Activated CD8-positive, alpha-beta T cell treated with anti-CD3 and anti-CD28 coated beads, Interleukin-2, amount 10 ng/mL, durations not matched to agents 7 days and 5 days (primary cell): ENCODE measurements at regions not wholly inside any gene's neighbourhood (a gene's known extent, or its start where the extent isn't known, plus 50 kb on each side); places are given as distances from the start of the nearest gene placed in this dataset.

ENCODE experiments used
- ATAC-seq: fragments of 150-1000 bp; cut with Tn5 transposase; one replicate; pipeline ENCODE4 v1.10.0; 2021; ENCODE audit warnings: moderate library complexity
- CTCF ChIA-PET: fragments of 350-600 bp; sonication (Branson Sonifier 250); formaldehyde crosslinking; loops from one replicate; lab custom pipeline; 2021; ENCODE audit warnings: antibody characterized with exemption; lab: Charles Lee
- POLR2A ChIA-PET: fragments of 350-600 bp; sonication (Branson Sonifier 250); formaldehyde crosslinking; loops from one replicate; lab custom pipeline; 2021; ENCODE audit warnings: antibody characterized with exemption; lab: Charles Lee
- DNase-seq: peaks from one replicate; pipeline ENCODE4 v3.0.0-alpha.2; 2020
- H3K27ac Mint-ChIP-seq: one replicate; pipeline ENCODE4 v1.8.0; 2021; ENCODE audit warnings: mild to moderate bottlenecking, mixed read lengths
- H3K27me3 Mint-ChIP-seq: one replicate; pipeline ENCODE4 v1.8.0; 2021; ENCODE audit warnings: low read depth, mixed read lengths
- H3K36me3 Mint-ChIP-seq: one replicate; pipeline ENCODE4 v1.8.0; 2021; ENCODE audit warnings: low read depth, mixed read lengths
- H3K4me1 Mint-ChIP-seq: one replicate; pipeline ENCODE4 v1.8.0; 2021; ENCODE audit warnings: low read depth, mixed read lengths
- H3K4me3 Mint-ChIP-seq: one replicate; pipeline ENCODE4 v1.8.0; 2021; ENCODE audit warnings: mild to moderate bottlenecking, mixed read lengths
- H3K9me3 Mint-ChIP-seq: one replicate; pipeline ENCODE4 v1.8.0; 2022; ENCODE audit warnings: mixed read lengths; ENCODE audit not compliant: insufficient read depth

GRCh38 chrY:7736847-7737365, 825.4 kb upstream of the AMELY start:
- no peak for ATAC-seq
- ChIA-PET POLR2A (no interaction called here), CTCF (no interaction called here)
- Mint-ChIP-seq H3K36me3 (no peaks in the 10 kb centered on the region), H3K9me3 (no peaks in the 10 kb centered on the region), H3K27ac (no peak overlapping the region), H3K4me3 (no peak overlapping the region), H3K27me3 (no peaks in the 10 kb centered on the region), H3K4me1 (no peaks in the 10 kb centered on the region)
- no peak for DNase-seq

- no peak for ATAC-seq
- POLR2A ChIA-PET = no interaction called here
- Mint-ChIP-seq H3K27ac (no peak overlapping the region), H3K36me3 (no peaks in the 10 kb centered on the region), H3K9me3 (no peaks in the 10 kb centered on the region), H3K27me3 (no peaks in the 10 kb centered on the region), H3K4me3 (no peak overlapping the region), H3K4me1 (no peaks in the 10 kb centered on the region)
- no peak for DNase-seq
- CTCF ChIA-PET = no interaction called here
Observed at GRCh38 chrY:7731651-7732050, 820.1 kb upstream of the AMELY start.

- H3K4me1 Mint-ChIP-seq = no peaks in the 10 kb centered on the region
- H3K9me3 Mint-ChIP-seq = no peaks in the 10 kb centered on the region
- H3K27ac Mint-ChIP-seq = no peak overlapping the region
- ChIA-PET POLR2A (no interaction called here), CTCF (no interaction called here)
- no peaks in the 10 kb centered on the region for H3K27me3 Mint-ChIP-seq
- no peaks in the 10 kb centered on the region for H3K36me3 Mint-ChIP-seq
- ATAC-seq = no peak
- DNase-seq = no peak
- H3K4me3 Mint-ChIP-seq = no peak overlapping the region
Observed at GRCh38 chrY:7730664-7731063, 819.1 kb upstream of the AMELY start.

GRCh38 chrY:7730071-7730470, 818.5 kb upstream of the AMELY start:
- Mint-ChIP-seq H3K4me1 (no peaks in the 10 kb centered on the region), H3K36me3 (no peaks in the 10 kb centered on the region), H3K9me3 (no peaks in the 10 kb centered on the region), H3K27me3 (no peaks in the 10 kb centered on the region), H3K27ac (no peak overlapping the region), H3K4me3 (no peak overlapping the region)
- no peak for DNase-seq
- ChIA-PET POLR2A (no interaction called here), CTCF (no interaction called here)
- no peak for ATAC-seq

- H3K4me3 Mint-ChIP-seq = no peak overlapping the region
- ATAC-seq (no peak), DNase-seq (no peak)
- ChIA-PET POLR2A (no interaction called here), CTCF (no interaction called here)
- no peak overlapping the region for H3K27ac Mint-ChIP-seq
- H3K36me3 Mint-ChIP-seq = no peaks in the 10 kb centered on the region
- no peaks in the 10 kb centered on the region for H3K4me1 Mint-ChIP-seq
- H3K9me3 Mint-ChIP-seq = no peaks in the 10 kb centered on the region
- no peaks in the 10 kb centered on the region for H3K27me3 Mint-ChIP-seq
Observed at GRCh38 chrY:7729318-7730011, 817.9 kb upstream of the AMELY start.

GRCh38 chrY:7728935-7729317, 817.4 kb upstream of the AMELY start:
- Mint-ChIP-seq H3K27ac (no peak overlapping the region), H3K9me3 (no peaks in the 10 kb centered on the region), H3K4me1 (no peaks in the 10 kb centered on the region), H3K27me3 (no peaks in the 10 kb centered on the region), H3K36me3 (no peaks in the 10 kb centered on the region), H3K4me3 (no peak overlapping the region)
- CTCF ChIA-PET = no interaction called here
- no peak for DNase-seq
- POLR2A ChIA-PET = no interaction called here
- ATAC-seq = no peak

- Mint-ChIP-seq H3K9me3 (no peaks in the 10 kb centered on the region), H3K27me3 (no peaks in the 10 kb centered on the region), H3K4me1 (no peaks in the 10 kb centered on the region), H3K4me3 (no peak overlapping the region), H3K27ac (no peak overlapping the region), H3K36me3 (no peaks in the 10 kb centered on the region)
- ChIA-PET POLR2A (no interaction called here), CTCF (no interaction called here)
- ATAC-seq (no peak), DNase-seq (no peak)
Observed at GRCh38 chrY:7725791-7726460, 814.4 kb upstream of the AMELY start.

- H3K4me3 Mint-ChIP-seq = no peak overlapping the region
- no peaks in the 10 kb centered on the region for H3K36me3 Mint-ChIP-seq
- ATAC-seq (no peak), DNase-seq (no peak)
- H3K9me3 Mint-ChIP-seq = no peaks in the 10 kb centered on the region
- no peaks in the 10 kb centered on the region for H3K27me3 Mint-ChIP-seq
- ChIA-PET CTCF (no interaction called here), POLR2A (no interaction called here)
- H3K4me1 Mint-ChIP-seq = no peaks in the 10 kb centered on the region
- H3K27ac Mint-ChIP-seq = no peak overlapping the region
Observed at GRCh38 chrY:7723991-7724632, 812.6 kb upstream of the AMELY start.

- H3K27ac Mint-ChIP-seq = no peak overlapping the region
- CTCF ChIA-PET = no interaction called here
Observed at GRCh38 chrY:7723127-7723526, 811.6 kb upstream of the AMELY start.

GRCh38 chrY:7722566-7722965, 811.0 kb upstream of the AMELY start:
- DNase-seq (no peak), ATAC-seq (no peak)
- POLR2A ChIA-PET = no interaction called here
- Mint-ChIP-seq H3K9me3 (no peaks in the 10 kb centered on the region), H3K4me1 (no peaks in the 10 kb centered on the region), H3K27ac (no peak overlapping the region), H3K36me3 (no peaks in the 10 kb centered on the region), H3K27me3 (no peaks in the 10 kb centered on the region), H3K4me3 (no peak overlapping the region)
- CTCF ChIA-PET = no interaction called here

More at GRCh38 chrY:7723127-7723526, 811.6 kb upstream of the AMELY start:
- ATAC-seq = no peak
- POLR2A ChIA-PET = no interaction called here
- DNase-seq = no peak
- Mint-ChIP-seq H3K4me1 (no peaks in the 10 kb centered on the region), H3K27me3 (no peaks in the 10 kb centered on the region), H3K36me3 (no peaks in the 10 kb centered on the region), H3K9me3 (no peaks in the 10 kb centered on the region), H3K4me3 (no peak overlapping the region)

GRCh38 chrY:7720974-7721373, 809.4 kb upstream of the AMELY start:
- DNase-seq = no peak
- Mint-ChIP-seq H3K4me3 (no peak overlapping the region), H3K27me3 (no peaks in the 10 kb centered on the region), H3K9me3 (no peaks in the 10 kb centered on the region), H3K27ac (no peak overlapping the region), H3K4me1 (no peaks in the 10 kb centered on the region), H3K36me3 (no peaks in the 10 kb centered on the region)
- ATAC-seq = no peak
- CTCF ChIA-PET = no interaction called here
- POLR2A ChIA-PET = no interaction called here

GRCh38 chrY:7719271-7719670, 807.7 kb upstream of the AMELY start:
- H3K4me1 Mint-ChIP-seq = no peaks in the 10 kb centered on the region
- no peak overlapping the region for H3K27ac Mint-ChIP-seq
- no peaks in the 10 kb centered on the region for H3K36me3 Mint-ChIP-seq
- CTCF ChIA-PET = no interaction called here
- ATAC-seq (no peak), DNase-seq (no peak)
- no peak overlapping the region for H3K4me3 Mint-ChIP-seq
- H3K9me3 Mint-ChIP-seq = no peaks in the 10 kb centered on the region
- no peaks in the 10 kb centered on the region for H3K27me3 Mint-ChIP-seq
- POLR2A ChIA-PET = no interaction called here
